ENCODE measurements at regions not wholly inside any gene's neighbourhood (a gene's known extent, or its start where the extent isn't known, plus 50 kb on each side); places are given as distances from the start of the nearest gene placed in this dataset.

GRCh38 chr7:86282014-86282682 lies 361.6 kb upstream of the GRM3 start:
- H3K36me3 ChIP-seq (ENCODE audit: insufficient read depth, low read length) = no peaks in the 10 kb centered on the region
- no peak for DNase-seq (ENCODE audit: low read depth, low spot score)
- no peak for TF ChIP-seq EZH2 (IDR thresholded peaks at IDR 0.05)
- TF ChIP-seq FOXP2 (optimal IDR thresholded peaks at IDR 0.05; ENCODE audit: control extremely low read depth, extremely low read length, insufficient read depth) = no peak
- TF ChIP-seq POLR2AphosphoS5 (IDR thresholded peaks at IDR 0.05; ENCODE audit: borderline replicate concordance, low read depth, low read length) = no peak
- H3K4me3 ChIP-seq = no peak overlapping the region
- H3K9me3 ChIP-seq (ENCODE audit: low read depth, low read length) = no peaks in the 10 kb centered on the region
- no peak overlapping the region for H3K27ac ChIP-seq
- H3K9ac ChIP-seq (ENCODE audit: insufficient read length) = no peak overlapping the region

- Histone ChIP-seq H3K9ac (ENCODE audit: insufficient read length) (no peak overlapping the region), H3K36me3 (ENCODE audit: insufficient read depth, low read length) (no peaks in the 10 kb centered on the region), H3K27ac (no peak overlapping the region), H3K9me3 (ENCODE audit: low read depth, low read length) (no peaks in the 10 kb centered on the region), H3K4me3 (no peak overlapping the region)
- no peak for DNase-seq (ENCODE audit: low read depth, low spot score)
- TF ChIP-seq POLR2AphosphoS5 (IDR thresholded peaks at IDR 0.05; ENCODE audit: borderline replicate concordance, low read depth, low read length) = no peak
- TF ChIP-seq FOXP2 (optimal IDR thresholded peaks at IDR 0.05; ENCODE audit: control extremely low read depth, extremely low read length, insufficient read depth) = no peak
- no peak for TF ChIP-seq EZH2 (IDR thresholded peaks at IDR 0.05)
Observed at GRCh38 chr7:86280150-86280549, 363.6 kb upstream of the GRM3 start.

- DNase-seq (ENCODE audit: low read depth, low spot score) = no peak
- Histone ChIP-seq H3K27ac (no peak overlapping the region), H3K9me3 (ENCODE audit: low read depth, low read length) (no peaks in the 10 kb centered on the region), H3K9ac (ENCODE audit: insufficient read length) (no peak overlapping the region), H3K36me3 (ENCODE audit: insufficient read depth, low read length) (no peaks in the 10 kb centered on the region), H3K4me3 (no peak overlapping the region)
- TF ChIP-seq POLR2AphosphoS5 (IDR thresholded peaks at IDR 0.05; ENCODE audit: borderline replicate concordance, low read depth, low read length) = no peak
Observed at GRCh38 chr7:86262781-86263180, 380.9 kb upstream of the GRM3 start.

GRCh38 chr7:86257894-86258293 lies 385.8 kb upstream of the GRM3 start:
- Histone ChIP-seq H3K36me3 (ENCODE audit: insufficient read depth, low read length) (no peaks in the 10 kb centered on the region), H3K9me3 (ENCODE audit: low read depth, low read length) (no peaks in the 10 kb centered on the region), H3K9ac (ENCODE audit: insufficient read length) (no peak overlapping the region), H3K27ac (no peak overlapping the region), H3K4me3 (no peak overlapping the region)
- DNase-seq (ENCODE audit: low read depth, low spot score) = no peak
- no peak for TF ChIP-seq FOXP2 (optimal IDR thresholded peaks at IDR 0.05; ENCODE audit: control extremely low read depth, extremely low read length, insufficient read depth)
- no peak for TF ChIP-seq EZH2 (IDR thresholded peaks at IDR 0.05)
- TF ChIP-seq POLR2AphosphoS5 (IDR thresholded peaks at IDR 0.05; ENCODE audit: borderline replicate concordance, low read depth, low read length) = no peak

- no peaks in the 10 kb centered on the region for H3K9me3 ChIP-seq (ENCODE audit: low read depth, low read length)
- TF ChIP-seq POLR2AphosphoS5 (IDR thresholded peaks at IDR 0.05; ENCODE audit: borderline replicate concordance, low read depth, low read length) (no peak), FOXP2 (optimal IDR thresholded peaks at IDR 0.05; ENCODE audit: control extremely low read depth, extremely low read length, insufficient read depth) (no peak), EZH2 (IDR thresholded peaks at IDR 0.05) (no peak)
- no peak overlapping the region for H3K4me3 ChIP-seq
- DNase-seq (ENCODE audit: low read depth, low spot score) = no peak
- no peak overlapping the region for H3K9ac ChIP-seq (ENCODE audit: insufficient read length)
- no peaks in the 10 kb centered on the region for H3K36me3 ChIP-seq (ENCODE audit: insufficient read depth, low read length)
- no peak overlapping the region for H3K27ac ChIP-seq
Observed at GRCh38 chr7:86252406-86252805, 391.3 kb upstream of the GRM3 start.

GRCh38 chr7:86248977-86249376 lies 394.7 kb upstream of the GRM3 start:
- no peak for DNase-seq (ENCODE audit: low read depth, low spot score)
- H3K9ac ChIP-seq (ENCODE audit: insufficient read length) = no peak overlapping the region
- no peak for TF ChIP-seq POLR2AphosphoS5 (IDR thresholded peaks at IDR 0.05; ENCODE audit: borderline replicate concordance, low read depth, low read length)
- no peak for TF ChIP-seq FOXP2 (optimal IDR thresholded peaks at IDR 0.05; ENCODE audit: control extremely low read depth, extremely low read length, insufficient read depth)
- TF ChIP-seq EZH2 (IDR thresholded peaks at IDR 0.05) = no peak
- H3K36me3 ChIP-seq (ENCODE audit: insufficient read depth, low read length) = no peaks in the 10 kb centered on the region
- no peak overlapping the region for H3K4me3 ChIP-seq
- H3K9me3 ChIP-seq (ENCODE audit: low read depth, low read length) = no peaks in the 10 kb centered on the region
- no peak overlapping the region for H3K27ac ChIP-seq

GRCh38 chr7:86243171-86243570 lies 400.5 kb upstream of the GRM3 start:
- no peak overlapping the region for H3K27ac ChIP-seq
- no peak overlapping the region for H3K9ac ChIP-seq (ENCODE audit: insufficient read length)
- H3K9me3 ChIP-seq (ENCODE audit: low read depth, low read length) = no peaks in the 10 kb centered on the region
- no peak for DNase-seq (ENCODE audit: low read depth, low spot score)
- no peaks in the 10 kb centered on the region for H3K36me3 ChIP-seq (ENCODE audit: insufficient read depth, low read length)
- TF ChIP-seq FOXP2 (optimal IDR thresholded peaks at IDR 0.05; ENCODE audit: control extremely low read depth, extremely low read length, insufficient read depth) = no peak
- TF ChIP-seq EZH2 (IDR thresholded peaks at IDR 0.05) = no peak
- TF ChIP-seq POLR2AphosphoS5 (IDR thresholded peaks at IDR 0.05; ENCODE audit: borderline replicate concordance, low read depth, low read length) = no peak
- no peak overlapping the region for H3K4me3 ChIP-seq

GRCh38 chr7:86226191-86226590 lies 417.5 kb upstream of the GRM3 start:
- no peak for DNase-seq (ENCODE audit: low read depth, low spot score)
- Histone ChIP-seq H3K27ac (no peak overlapping the region), H3K9ac (ENCODE audit: insufficient read length) (no peak overlapping the region), H3K4me3 (no peak overlapping the region), H3K36me3 (ENCODE audit: insufficient read depth, low read length) (no peaks in the 10 kb centered on the region), H3K9me3 (ENCODE audit: low read depth, low read length) (no peaks in the 10 kb centered on the region)
- no peak for TF ChIP-seq EZH2 (IDR thresholded peaks at IDR 0.05)
- TF ChIP-seq FOXP2 (optimal IDR thresholded peaks at IDR 0.05; ENCODE audit: control extremely low read depth, extremely low read length, insufficient read depth) = no peak
- TF ChIP-seq POLR2AphosphoS5 (IDR thresholded peaks at IDR 0.05; ENCODE audit: borderline replicate concordance, low read depth, low read length) = no peak

- TF ChIP-seq FOXP2 (optimal IDR thresholded peaks at IDR 0.05; ENCODE audit: control extremely low read depth, extremely low read length, insufficient read depth) (no peak), EZH2 (IDR thresholded peaks at IDR 0.05) (no peak), POLR2AphosphoS5 (IDR thresholded peaks at IDR 0.05; ENCODE audit: borderline replicate concordance, low read depth, low read length) (no peak)
- no peak overlapping the region for H3K4me3 ChIP-seq
- H3K36me3 ChIP-seq (ENCODE audit: insufficient read depth, low read length) = no peaks in the 10 kb centered on the region
- no peak overlapping the region for H3K9ac ChIP-seq (ENCODE audit: insufficient read length)
- H3K27ac ChIP-seq = no peak overlapping the region
- DNase-seq (ENCODE audit: low read depth, low spot score) = no peak
- H3K9me3 ChIP-seq (ENCODE audit: low read depth, low read length) = no peaks in the 10 kb centered on the region
Observed at GRCh38 chr7:86222806-86223205, 420.9 kb upstream of the GRM3 start.

Measured in SK-N-MC (cell line).